ENCODE measurements at regions not wholly inside any gene's neighbourhood (a gene's known extent, or its start where the extent isn't known, plus 50 kb on each side); places are given as distances from the start of the nearest gene placed in this dataset.

DNA sequence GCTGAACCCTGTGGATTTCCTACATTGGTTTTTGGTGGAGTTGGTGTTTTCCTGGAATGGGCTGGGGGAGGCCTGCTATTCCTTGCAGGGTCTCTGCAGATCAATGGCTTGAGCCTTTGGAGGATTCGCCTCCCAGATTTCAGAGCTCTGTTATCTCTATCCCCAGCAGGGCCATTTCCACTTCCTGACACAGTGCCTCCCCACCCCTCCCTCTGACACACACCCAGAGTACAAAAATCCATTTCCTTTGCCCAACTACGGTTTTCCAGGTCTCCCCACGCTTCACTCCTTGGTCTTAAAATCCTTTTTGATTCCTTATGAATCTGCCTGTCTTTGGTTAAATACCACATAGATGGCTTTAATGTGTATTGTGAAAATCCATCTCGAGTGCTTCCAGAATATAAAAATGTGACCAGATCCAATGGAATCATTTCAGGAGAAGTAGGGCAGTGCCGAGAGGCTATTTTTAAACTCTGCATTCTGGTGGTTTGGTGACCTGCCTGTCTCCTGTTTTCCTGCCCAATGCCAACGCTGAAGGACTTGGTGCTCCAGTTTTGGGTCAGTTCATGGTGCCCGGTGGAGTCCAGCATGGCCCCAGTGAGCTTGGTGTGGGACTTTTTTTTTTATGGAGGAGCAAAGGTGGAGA is 60.9 kb downstream of the ARL4C start:
- no peak for TF ChIP-seq DNMT1 (CRISPR knock-in tag; IDR thresholded peaks at IDR 0.05)
- no peak for TF ChIP-seq FOXK2 (IDR thresholded peaks at IDR 0.05)
- TF ChIP-seq, protein P1, sequence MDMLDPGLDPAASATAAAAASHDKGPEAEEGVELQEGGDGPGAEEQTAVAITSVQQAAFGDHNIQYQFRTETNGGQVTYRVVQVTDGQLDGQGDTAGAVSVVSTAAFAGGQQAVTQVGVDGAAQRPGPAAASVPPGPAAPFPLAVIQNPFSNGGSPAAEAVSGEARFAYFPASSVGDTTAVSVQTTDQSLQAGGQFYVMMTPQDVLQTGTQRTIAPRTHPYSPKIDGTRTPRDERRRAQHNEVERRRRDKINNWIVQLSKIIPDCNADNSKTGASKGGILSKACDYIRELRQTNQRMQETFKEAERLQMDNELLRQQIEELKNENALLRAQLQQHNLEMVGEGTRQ (IDR thresholded peaks at IDR 0.05; ENCODE audit: low read depth, low read length): no peak
- TF ChIP-seq, protein P1 (CRISPR knock-in tag; IDR thresholded peaks at IDR 0.05; ENCODE audit: borderline replicate concordance): no peak
- no peak for TF ChIP-seq ZBTB7B (CRISPR knock-in tag; IDR thresholded peaks at IDR 0.05)
- no peak for TF ChIP-seq EZH2 (conservative IDR thresholded peaks at IDR 0.05; ENCODE audit: low read depth, low read length)
- no peak for TF ChIP-seq HNF4G (IDR thresholded peaks at IDR 0.05; ENCODE audit: borderline replicate concordance, low read depth, low read length)
- no peak for TF ChIP-seq HNF4G (CRISPR knock-in tag; IDR thresholded peaks at IDR 0.05; ENCODE audit: borderline replicate concordance, low read depth)
- TF ChIP-seq POLR2AphosphoS5 (IDR thresholded peaks at IDR 0.05; ENCODE audit: low read depth, low read length): no peak
- TF ChIP-seq ELF4 (CRISPR knock-in tag; IDR thresholded peaks at IDR 0.05; ENCODE audit: borderline replicate concordance): no peak
- TF ChIP-seq ZNF510 (CRISPR knock-in tag; IDR thresholded peaks at IDR 0.05; ENCODE audit: low read depth): no peak

Data from HepG2 (cell line).